ENCODE measurements at regions not wholly inside any gene's neighbourhood (a gene's known extent, or its start where the extent isn't known, plus 50 kb on each side); places are given as distances from the start of the nearest gene placed in this dataset.
"Not testable (repeated sequence)": the region's sequence is repeated elsewhere in the genome, so short reads cannot be mapped to it uniquely, and the experiment has no call there.

- in situ Hi-C loops (cut with MboI; ENCODE audit: low sequenced_read_pairs), result no loop called here
These were observed 828.4 kb upstream of the VRK2 start for GRCh38 chr2:57218206-57218605.

GRCh38 chr2:57229706-57230105, 816.9 kb upstream of the VRK2 start:
- in situ Hi-C loops (cut with MboI; ENCODE audit: low sequenced_read_pairs), result not testable (repeated sequence)

GRCh38 chr2:57232341-57232740, 814.3 kb upstream of the VRK2 start:
- in situ Hi-C loops (cut with MboI; ENCODE audit: low sequenced_read_pairs), result not testable (repeated sequence)

- in situ Hi-C loops (cut with MboI; ENCODE audit: low sequenced_read_pairs), result not testable (repeated sequence)
These were observed 795.1 kb upstream of the VRK2 start for GRCh38 chr2:57251495-57251894.

GRCh38 chr2:57276408-57276807, 770.2 kb upstream of the VRK2 start:
- in situ Hi-C loops (cut with MboI; ENCODE audit: low sequenced_read_pairs), result not testable (repeated sequence)

GRCh38 chr2:57278451-57278850, 768.2 kb upstream of the VRK2 start:
- in situ Hi-C loops (cut with MboI; ENCODE audit: low sequenced_read_pairs), result no loop called here

GRCh38 chr2:57291209-57291608, 755.4 kb upstream of the VRK2 start:
- in situ Hi-C loops (cut with MboI; ENCODE audit: low sequenced_read_pairs), result no loop called here

- in situ Hi-C loops (cut with MboI; ENCODE audit: low sequenced_read_pairs), result no loop called here
These were observed 749.6 kb upstream of the VRK2 start for GRCh38 chr2:57296795-57297517.

GRCh38 chr2:57313678-57314077, 732.9 kb upstream of the VRK2 start:
- in situ Hi-C loops (cut with MboI; ENCODE audit: low sequenced_read_pairs), result no loop called here

- in situ Hi-C loops (cut with MboI; ENCODE audit: low sequenced_read_pairs), result no loop called here
These were observed 731.9 kb upstream of the VRK2 start for GRCh38 chr2:57314682-57315081.

GRCh38 chr2:57330447-57330846, 716.2 kb upstream of the VRK2 start:
- in situ Hi-C loops (cut with MboI; ENCODE audit: low sequenced_read_pairs), result no loop called here

- in situ Hi-C loops (cut with MboI; ENCODE audit: low sequenced_read_pairs), result no loop called here
These were observed 713.4 kb upstream of the VRK2 start for GRCh38 chr2:57333221-57333620.

GRCh38 chr2:57343391-57344006, 703.1 kb upstream of the VRK2 start:
- in situ Hi-C loops (cut with MboI; ENCODE audit: low sequenced_read_pairs), result no loop called here

- in situ Hi-C loops (cut with MboI; ENCODE audit: low sequenced_read_pairs), result no loop called here
These were observed 678.4 kb upstream of the VRK2 start for GRCh38 chr2:57368190-57368589.

- in situ Hi-C loops (cut with MboI; ENCODE audit: low sequenced_read_pairs), result no loop called here
These were observed 675.6 kb upstream of the VRK2 start for GRCh38 chr2:57370882-57371585.

- in situ Hi-C loops (cut with MboI; ENCODE audit: low sequenced_read_pairs), result no loop called here
These were observed 674.2 kb upstream of the VRK2 start for GRCh38 chr2:57372237-57372984.

GRCh38 chr2:57373530-57373929, 673.1 kb upstream of the VRK2 start:
- in situ Hi-C loops (cut with MboI; ENCODE audit: low sequenced_read_pairs), result no loop called here

GRCh38 chr2:57376985-57377384, 669.6 kb upstream of the VRK2 start:
- in situ Hi-C loops (cut with MboI; ENCODE audit: low sequenced_read_pairs), result loop anchor here (25.0 kb wide), 1 partner anchor 110 kb away; no protein-coding TSS in a partner anchor

- in situ Hi-C loops (cut with MboI; ENCODE audit: low sequenced_read_pairs), result loop anchor here (25.0 kb wide), 1 partner anchor 101 kb away; no protein-coding TSS in a partner anchor
These were observed 660.3 kb upstream of the VRK2 start for GRCh38 chr2:57386305-57386704.

- in situ Hi-C loops (cut with MboI; ENCODE audit: low sequenced_read_pairs), result loop anchor here (25.0 kb wide), 1 partner anchor 91 kb away; no protein-coding TSS in a partner anchor
These were observed 650.1 kb upstream of the VRK2 start for GRCh38 chr2:57396355-57397098.
